HEK293T (cell line): ENCODE measurements at regions not wholly inside any gene's neighbourhood (a gene's known extent, or its start where the extent isn't known, plus 50 kb on each side); places are given as distances from the start of the nearest gene placed in this dataset.
"Not testable (repeated sequence)": the region's sequence is repeated elsewhere in the genome, so short reads cannot be mapped to it uniquely, and the experiment has no call there.

Experiments
- CTCF ChIA-PET: fragments of 350-600 bp; formaldehyde crosslinking; extraction: SDS; loops from one replicate; lab custom pipeline; 2021; ENCODE audit warnings: antibody characterized with exemption, inconsistent platforms; lab: Yijun Ruan, JAX
- POLR2A ChIA-PET: fragments of 350-600 bp; formaldehyde crosslinking; extraction: SDS; loops from one replicate; lab custom pipeline; 2020; ENCODE audit warnings: antibody characterized with exemption, inconsistent platforms; lab: Yijun Ruan, JAX
- DNase-seq: peaks from one replicate; pipeline ENCODE4 v3.0.0; 2012; ENCODE audit warnings: mixed read lengths; ENCODE audit errors: extremely low spot score
- ARNT ChIP-seq: fragments of 450-650 bp; IDR thresholded peaks from 2 replicates; pipeline ENCODE4 v1.6.1; 2017; ENCODE audit warnings: mild to moderate bottlenecking
- BHLHE40 ChIP-seq: fragments of 450-650 bp; IDR thresholded peaks from 2 replicates; pipeline ENCODE4 v1.6.1; 2016; ENCODE audit warnings: mild to moderate bottlenecking, moderate library complexity, borderline replicate concordance
- CTBP1 ChIP-seq: fragments of 450-650 bp; IDR thresholded peaks from 2 replicates; pipeline ENCODE4 v1.6.1; 2016; ENCODE audit warnings: borderline replicate concordance
- ELF4 ChIP-seq: fragments of 450-650 bp; IDR thresholded peaks from 2 replicates; pipeline ENCODE4 v1.6.1; 2017; ENCODE audit warnings: antibody characterized with exemption
- FOXA1 ChIP-seq: fragments of 450-650 bp; IDR thresholded peaks from 2 replicates; pipeline ENCODE4 v1.6.1; 2016; ENCODE audit warnings: mild to moderate bottlenecking
- FOXK2 ChIP-seq: fragments of 450-650 bp; IDR thresholded peaks from 2 replicates; pipeline ENCODE4 v1.6.1; 2016; ENCODE audit warnings: mild to moderate bottlenecking
- FOXM1 ChIP-seq: fragments of 450-650 bp; IDR thresholded peaks from 2 replicates; pipeline ENCODE4 v1.6.1; 2017; ENCODE audit warnings: mild to moderate bottlenecking, borderline replicate concordance
- HDGF ChIP-seq: fragments of 450-650 bp; IDR thresholded peaks from 2 replicates; pipeline ENCODE4 v1.6.1; 2017; ENCODE audit warnings: antibody characterized with exemption, borderline replicate concordance
- L3MBTL2 ChIP-seq: fragments of 450-650 bp; conservative IDR thresholded peaks from 2 replicates; pipeline ENCODE4 v1.6.1; 2016; ENCODE audit warnings: mild to moderate bottlenecking
- LEF1 ChIP-seq: fragments of 450-650 bp; IDR thresholded peaks from 2 replicates; pipeline ENCODE4 v1.6.1; 2017; ENCODE audit warnings: mild to moderate bottlenecking, borderline replicate concordance
- NFRKB ChIP-seq: fragments of 450-650 bp; IDR thresholded peaks from 2 replicates; pipeline ENCODE4 v1.6.1; 2016; ENCODE audit warnings: mild to moderate bottlenecking, moderate library complexity
- SP1 ChIP-seq: fragments of 450-650 bp; IDR thresholded peaks from 2 replicates; pipeline ENCODE4 v1.6.1; 2017
- SUZ12 ChIP-seq: fragments of 450-650 bp; IDR thresholded peaks from 2 replicates; pipeline ENCODE4 v1.6.1; 2016; ENCODE audit warnings: mild to moderate bottlenecking
- TARDBP ChIP-seq: fragments of 450-650 bp; IDR thresholded peaks from 2 replicates; pipeline ENCODE4 v1.6.1; 2016
- ZNF384 ChIP-seq: fragments of 450-650 bp; IDR thresholded peaks from 2 replicates; pipeline ENCODE4 v1.6.1; 2016
- TF ChIP-seq, protein P1 (sequence below): fragments of 450-650 bp; IDR thresholded peaks from 2 replicates; pipeline ENCODE4 v1.6.1; 2016

DNA sequence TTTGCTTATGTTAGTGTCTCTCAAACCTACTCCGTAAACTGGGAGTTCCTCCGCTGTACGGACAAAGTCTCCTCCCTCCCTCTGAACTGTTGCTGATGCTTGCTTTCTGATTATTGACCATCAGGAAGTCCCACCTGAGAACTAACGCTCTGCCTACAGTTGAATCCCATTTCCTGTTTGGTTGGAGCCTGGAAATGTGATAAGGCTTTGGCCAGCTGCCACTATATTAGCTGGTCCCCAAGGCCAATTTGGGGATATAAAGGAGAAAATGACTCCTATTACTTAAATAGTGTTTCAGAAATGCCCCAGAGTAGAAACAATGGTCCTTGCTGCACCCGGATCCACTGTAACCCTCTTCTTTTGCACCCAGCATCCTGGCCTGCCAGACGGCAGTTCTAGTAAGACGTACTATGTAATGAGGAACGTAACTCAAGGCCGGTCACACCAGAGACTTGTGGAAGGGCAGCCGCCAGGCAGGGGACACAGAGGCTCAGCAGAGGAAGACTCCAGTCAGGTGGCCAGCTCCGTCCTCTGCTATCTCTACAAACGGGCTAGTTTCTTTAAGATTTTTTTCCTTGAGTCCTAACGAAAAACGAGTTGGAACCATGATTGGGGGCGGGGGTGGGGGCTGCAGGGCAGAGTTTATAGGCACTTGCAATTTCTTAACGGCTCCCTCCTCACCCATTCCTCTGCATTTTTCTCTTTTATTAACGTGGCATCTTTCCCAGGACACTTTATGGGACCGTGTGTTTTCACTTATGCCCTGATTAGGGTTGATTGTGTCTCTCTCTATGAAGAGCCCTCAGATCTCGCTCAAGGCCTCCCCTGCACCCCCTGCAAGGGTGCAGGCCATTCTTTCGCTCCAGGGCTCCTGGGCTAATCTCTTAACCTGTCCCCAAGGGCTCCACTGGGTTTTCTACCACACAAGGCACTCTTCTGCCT lies 72.8 kb upstream of the CDON start:
- POLR2A ChIA-PET, result no interaction called here
- no peak for TF ChIP-seq TARDBP
- TF ChIP-seq SUZ12, result no peak
- no peak for TF ChIP-seq ARNT
- TF ChIP-seq, protein P1, sequence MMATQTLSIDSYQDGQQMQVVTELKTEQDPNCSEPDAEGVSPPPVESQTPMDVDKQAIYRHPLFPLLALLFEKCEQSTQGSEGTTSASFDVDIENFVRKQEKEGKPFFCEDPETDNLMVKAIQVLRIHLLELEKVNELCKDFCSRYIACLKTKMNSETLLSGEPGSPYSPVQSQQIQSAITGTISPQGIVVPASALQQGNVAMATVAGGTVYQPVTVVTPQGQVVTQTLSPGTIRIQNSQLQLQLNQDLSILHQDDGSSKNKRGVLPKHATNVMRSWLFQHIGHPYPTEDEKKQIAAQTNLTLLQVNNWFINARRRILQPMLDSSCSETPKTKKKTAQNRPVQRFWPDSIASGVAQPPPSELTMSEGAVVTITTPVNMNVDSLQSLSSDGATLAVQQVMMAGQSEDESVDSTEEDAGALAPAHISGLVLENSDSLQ, result no peak
- no peak for TF ChIP-seq NFRKB
- TF ChIP-seq FOXK2, result no peak
- no peak for TF ChIP-seq LEF1
- TF ChIP-seq BHLHE40, result no peak
- TF ChIP-seq SP1, result no peak
- no peak for TF ChIP-seq L3MBTL2
- no peak for DNase-seq
- CTCF ChIA-PET, result interaction anchor here (0.6 kb wide), 1 partner anchor 77 kb away, joined by 3 read pairs; no protein-coding TSS in a partner anchor

DNA sequence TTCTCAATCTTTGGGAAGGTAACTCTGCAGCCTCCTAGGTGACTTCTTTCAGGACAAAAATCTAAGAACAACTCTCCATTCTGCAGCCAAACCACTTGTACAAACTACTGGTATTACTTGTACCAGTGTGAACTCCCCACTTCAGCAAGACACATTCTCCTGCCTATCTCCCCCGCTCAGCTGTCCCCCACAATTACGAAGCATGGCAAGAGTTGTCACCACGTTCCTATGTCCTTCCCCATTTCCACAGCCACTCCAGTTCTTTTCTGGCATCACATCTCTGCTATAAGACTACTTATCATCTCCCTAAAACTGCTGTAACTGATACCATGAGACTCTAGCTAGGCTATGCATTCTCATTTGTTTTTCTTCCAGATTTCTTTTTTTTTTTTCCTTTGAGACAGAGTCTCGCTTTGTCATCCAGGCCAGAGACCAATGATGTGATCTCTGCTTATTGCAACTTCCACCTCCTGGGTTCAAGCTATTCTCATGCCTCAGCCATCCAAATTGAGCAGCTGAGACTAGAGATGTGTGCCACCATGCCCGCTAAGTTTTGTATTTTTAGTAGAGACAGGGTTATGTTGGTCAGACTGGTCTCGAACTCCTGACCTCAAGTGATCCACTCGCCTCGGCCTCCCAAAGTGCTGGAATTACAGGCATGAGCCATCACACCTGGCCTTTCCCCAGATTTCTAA lies 71.9 kb upstream of the CDON start:
- CTCF ChIA-PET, result no interaction called here
- TF ChIP-seq ARNT, result no peak
- no peak for TF ChIP-seq SUZ12
- TF ChIP-seq L3MBTL2, result no peak
- TF ChIP-seq CTBP1, result no peak
- no peak for TF ChIP-seq BHLHE40
- TF ChIP-seq FOXK2, result no peak
- no peak for TF ChIP-seq NFRKB
- TF ChIP-seq HDGF, result no peak
- no peak for TF ChIP-seq FOXM1
- TF ChIP-seq, protein P1, result no peak
- no peak for TF ChIP-seq SP1
- no peak for TF ChIP-seq FOXA1
- TF ChIP-seq TARDBP, result no peak
- TF ChIP-seq LEF1, result no peak
- TF ChIP-seq ZNF384, result no peak
- no peak for TF ChIP-seq ELF4
- DNase-seq, result no peak
- POLR2A ChIA-PET, result interaction anchor here (1.1 kb wide), 1 partner anchor 12 kb away, joined by 4 read pairs; no protein-coding TSS in a partner anchor

DNA sequence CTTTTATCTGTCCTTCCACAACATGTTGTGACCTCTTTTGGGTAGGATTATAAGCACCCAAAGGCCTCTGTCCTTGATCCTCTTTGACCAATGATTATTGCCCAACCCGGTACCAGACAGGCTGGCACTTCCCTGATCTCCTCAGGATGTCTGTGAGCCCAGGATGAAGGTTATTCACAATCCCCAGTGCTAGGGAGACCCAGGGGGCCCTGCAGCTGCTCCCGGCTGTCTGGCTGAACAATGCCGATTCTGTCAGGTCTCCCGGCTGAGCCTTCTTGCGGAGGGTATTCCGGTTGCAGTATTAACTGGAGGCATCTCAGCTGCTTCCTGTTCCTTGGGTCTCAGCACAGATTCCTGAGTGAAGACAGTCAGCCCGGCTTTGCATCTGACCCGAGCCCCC lies 71.2 kb upstream of the CDON start:
- POLR2A ChIA-PET, result interaction anchor here (0.9 to 1.1 kb wide), 2 partner anchors 13 to 246 kb away, joined by 3 to 4 read pairs; no protein-coding TSS in a partner anchor
- no peak for TF ChIP-seq BHLHE40
- TF ChIP-seq, protein P1, result no peak
- TF ChIP-seq NFRKB, result no peak
- no peak for TF ChIP-seq FOXM1
- TF ChIP-seq ELF4, result no peak
- no peak for TF ChIP-seq TARDBP
- no peak for TF ChIP-seq L3MBTL2
- TF ChIP-seq HDGF, result no peak
- TF ChIP-seq FOXA1, result no peak
- TF ChIP-seq ZNF384, result no peak
- no peak for TF ChIP-seq ARNT
- no peak for TF ChIP-seq SUZ12
- no peak for TF ChIP-seq SP1
- no peak for TF ChIP-seq CTBP1
- no peak for TF ChIP-seq FOXK2
- TF ChIP-seq LEF1, result no peak
- CTCF ChIA-PET, result interaction anchor here (0.7 kb wide), 1 partner anchor 15 kb away, joined by 3 read pairs; no protein-coding TSS in a partner anchor
- no peak for DNase-seq

DNA sequence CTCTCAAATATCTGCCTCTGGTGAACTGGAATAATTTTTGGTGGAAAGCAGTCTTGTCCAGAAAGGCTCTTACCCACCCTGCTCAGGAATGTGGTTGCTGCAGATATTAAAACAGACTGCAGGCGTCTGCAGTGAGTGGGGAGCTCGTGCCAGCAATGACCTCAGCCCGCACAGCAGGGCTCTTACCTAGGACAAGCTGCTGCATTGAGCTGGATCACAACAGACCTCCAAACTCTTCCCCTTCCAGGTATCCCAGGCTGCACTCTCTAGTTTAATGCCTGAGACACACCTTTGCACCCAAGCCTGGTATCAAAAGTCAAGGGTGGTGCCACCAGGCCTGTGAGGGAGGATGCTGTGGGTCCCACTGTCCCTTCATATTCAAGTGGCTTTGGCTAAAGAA lies 69.7 kb upstream of the CDON start:
- POLR2A ChIA-PET, result interaction anchor here (1.3 to 1.8 kb wide), 3 partner anchors 10 to 22 kb away, joined by 3 to 5 read pairs (median 4); no protein-coding TSS in a partner anchor
- peak; percentile 64 for DNase-seq
- CTCF ChIA-PET, result interaction anchor here (1.0 to 1.1 kb wide), 2 partner anchors 16 to 21 kb away, joined by 3 read pairs; no protein-coding TSS in a partner anchor
- TF ChIP-seq NFRKB, result no peak
- no peak for TF ChIP-seq ELF4
- TF ChIP-seq CTBP1, result peak; percentile 28; the same call in 1 of the 2 replicates
- TF ChIP-seq L3MBTL2, result no peak

DNA sequence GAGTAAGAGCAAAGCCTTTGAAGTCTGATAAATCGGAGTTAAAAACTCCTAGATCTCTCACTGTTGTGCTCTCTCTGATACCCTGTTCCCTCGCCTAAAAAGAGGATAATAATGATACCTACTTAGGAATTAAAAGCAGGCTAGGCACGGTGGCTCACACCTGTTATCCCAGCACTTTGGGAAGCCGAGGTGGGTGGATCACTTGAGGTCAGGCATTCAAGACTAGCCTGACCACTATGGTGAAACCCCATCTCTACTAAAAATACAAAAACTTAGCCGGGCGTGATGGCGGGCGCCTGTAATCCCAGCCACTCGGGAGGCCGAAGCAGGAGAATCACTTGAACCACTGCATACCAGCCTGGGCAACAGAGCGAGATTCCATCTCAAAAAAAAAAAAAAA lies 68.1 kb upstream of the CDON start:
- CTCF ChIA-PET, POLR2A ChIA-PET, DNase-seq: not testable (repeated sequence)
